AG04450 (cell line): ENCODE measurements at regions not wholly inside any gene's neighbourhood (a gene's known extent, or its start where the extent isn't known, plus 50 kb on each side); places are given as distances from the start of the nearest gene placed in this dataset.

Experiments used
- CTCF ChIA-PET: fragments of 300-600, 350-600 bp; formaldehyde crosslinking; extraction: SDS; loops from one replicate; lab custom pipeline; 2022; ENCODE audit warnings: antibody characterized with exemption, inconsistent platforms; lab: Charles Lee
- POLR2A ChIA-PET: fragments of 350-600 bp; formaldehyde crosslinking; extraction: SDS; loops from one replicate; lab custom pipeline; 2021; ENCODE audit warnings: antibody characterized with exemption, inconsistent platforms; lab: Yijun Ruan, JAX
- DNase-seq: peaks from one replicate; pipeline ENCODE4 v3.0.0-alpha.2; 2011; ENCODE audit warnings: low read depth, low spot score
- H3K27ac ChIP-seq: one replicate; pipeline ENCODE4 v1.5.1; 2012; ENCODE audit warnings: low read depth, low read length, control low read depth
- H3K27me3 ChIP-seq: one replicate; pipeline ENCODE4 v1.6.0; 2012; ENCODE audit warnings: low read length; ENCODE audit not compliant: control insufficient read depth, insufficient read depth
- H3K4me3 ChIP-seq: 2 replicates; pipeline ENCODE4 v1.5.1; 2011; ENCODE audit warnings: mild to moderate bottlenecking, low read depth, low read length, control low read depth
- H3K9me3 ChIP-seq: 2 replicates; pipeline ENCODE4 v1.5.1; 2012; ENCODE audit warnings: low read length; ENCODE audit not compliant: control insufficient read depth, insufficient read depth
- TF ChIP-seq, protein P1 (sequence below): IDR thresholded peaks from 2 replicates; pipeline ENCODE4 v1.5.1; 2011; ENCODE audit warnings: low read depth, low read length, control low read depth, inconsistent platforms

DNA sequence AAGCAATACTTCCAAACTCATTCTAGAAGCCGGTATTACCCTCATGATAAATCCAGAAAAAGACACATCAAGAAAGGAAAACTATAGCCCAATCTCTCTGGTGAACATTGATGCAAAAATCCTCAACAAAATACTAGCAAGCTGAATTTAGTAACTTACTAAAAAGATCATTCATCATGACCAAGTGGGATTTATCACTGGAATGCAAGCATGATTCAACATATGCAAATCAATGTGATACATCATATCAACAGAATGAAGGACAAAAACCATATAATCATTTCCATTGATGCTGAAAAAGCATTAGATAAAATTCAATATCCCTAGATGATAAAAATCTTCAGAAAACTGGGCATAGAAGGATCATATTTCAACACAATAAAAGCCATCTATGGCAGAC, 402.9 kb downstream of the TGFB2 start:
- Histone ChIP-seq H3K9me3 (peaks cover 10% of the 10 kb centered on the region), H3K27ac (no peak overlapping the region), H3K4me3 (no peak overlapping the region), H3K27me3 (no peaks in the 10 kb centered on the region)
- CTCF ChIA-PET = interaction anchor here (0.8 kb wide), 1 partner anchor 408 kb away, joined by 3 read pairs; no protein-coding TSS in a partner anchor
- DNase-seq = no peak
- TF ChIP-seq, protein P1, sequence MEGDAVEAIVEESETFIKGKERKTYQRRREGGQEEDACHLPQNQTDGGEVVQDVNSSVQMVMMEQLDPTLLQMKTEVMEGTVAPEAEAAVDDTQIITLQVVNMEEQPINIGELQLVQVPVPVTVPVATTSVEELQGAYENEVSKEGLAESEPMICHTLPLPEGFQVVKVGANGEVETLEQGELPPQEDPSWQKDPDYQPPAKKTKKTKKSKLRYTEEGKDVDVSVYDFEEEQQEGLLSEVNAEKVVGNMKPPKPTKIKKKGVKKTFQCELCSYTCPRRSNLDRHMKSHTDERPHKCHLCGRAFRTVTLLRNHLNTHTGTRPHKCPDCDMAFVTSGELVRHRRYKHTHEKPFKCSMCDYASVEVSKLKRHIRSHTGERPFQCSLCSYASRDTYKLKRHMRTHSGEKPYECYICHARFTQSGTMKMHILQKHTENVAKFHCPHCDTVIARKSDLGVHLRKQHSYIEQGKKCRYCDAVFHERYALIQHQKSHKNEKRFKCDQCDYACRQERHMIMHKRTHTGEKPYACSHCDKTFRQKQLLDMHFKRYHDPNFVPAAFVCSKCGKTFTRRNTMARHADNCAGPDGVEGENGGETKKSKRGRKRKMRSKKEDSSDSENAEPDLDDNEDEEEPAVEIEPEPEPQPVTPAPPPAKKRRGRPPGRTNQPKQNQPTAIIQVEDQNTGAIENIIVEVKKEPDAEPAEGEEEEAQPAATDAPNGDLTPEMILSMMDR = no peak
- POLR2A ChIA-PET = no interaction called here

GRCh38 chr1:218750216-218750970, 405.3 kb downstream of the TGFB2 start:
- ChIA-PET POLR2A (no interaction called here), CTCF (no interaction called here)
- H3K27ac ChIP-seq = no peak overlapping the region
- H3K27me3 ChIP-seq = no peaks in the 10 kb centered on the region
- TF ChIP-seq, protein P1 = no peak
- DNase-seq = no peak
- H3K9me3 ChIP-seq = peaks cover 16% of the 10 kb centered on the region
- H3K4me3 ChIP-seq = no peak overlapping the region

GRCh38 chr1:218751208-218751948, 406.2 kb downstream of the TGFB2 start:
- ChIA-PET CTCF (no interaction called here), POLR2A (no interaction called here)

GRCh38 chr1:218752126-218752525, 407.0 kb downstream of the TGFB2 start:
- Histone ChIP-seq H3K27ac (no peak overlapping the region), H3K27me3 (no peaks in the 10 kb centered on the region), H3K4me3 (no peak overlapping the region), H3K9me3 (peaks cover 16% of the 10 kb centered on the region)
- TF ChIP-seq, protein P1 = no peak
- CTCF ChIA-PET = no interaction called here
- POLR2A ChIA-PET = no interaction called here
- DNase-seq = no peak

More at GRCh38 chr1:218751208-218751948, 406.2 kb downstream of the TGFB2 start:
- Histone ChIP-seq H3K9me3 (peaks cover 16% of the 10 kb centered on the region), H3K4me3 (no peak overlapping the region), H3K27me3 (no peaks in the 10 kb centered on the region), H3K27ac (no peak overlapping the region)
- DNase-seq = no peak
- TF ChIP-seq, protein P1 = no peak

GRCh38 chr1:218754477-218754876, 409.3 kb downstream of the TGFB2 start:
- TF ChIP-seq, protein P1 = no peak
- CTCF ChIA-PET = no interaction called here
- no peak for DNase-seq
- peaks cover 13% of the 10 kb centered on the region for H3K9me3 ChIP-seq
- POLR2A ChIA-PET = no interaction called here
- no peak overlapping the region for H3K27ac ChIP-seq
- no peak overlapping the region for H3K4me3 ChIP-seq
- no peaks in the 10 kb centered on the region for H3K27me3 ChIP-seq
